Breast epithelium (tissue), 4 donors: ENCODE measurements at regions not wholly inside any gene's neighbourhood (a gene's known extent, or its start where the extent isn't known, plus 50 kb on each side); places are given as distances from the start of the nearest gene placed in this dataset.

Source experiments
- DNase-seq, 2 donors: peaks; one replicate each; pipeline ENCODE4 v3.0.0-alpha.2; 2019; ENCODE audit warnings: low spot score in 2 of 2
- H3K27ac ChIP-seq, 2 donors: fragments of 200-600 bp; sonication (generic) in 1 of 2; one replicate each; pipeline ENCODE4 v1.5.1; 2016 to 2019; ENCODE audit warnings: mild to moderate bottlenecking in 1 of 2
- H3K27me3 ChIP-seq, 2 donors: fragments of 200-600 bp; sonication (generic) in 1 of 2; one replicate each; pipeline versions ENCODE4 v1.5.1 to v1.6.0; 2017 to 2019; ENCODE audit warnings: control low read depth in 1 of 2, mild to moderate bottlenecking in 1 of 2
- H3K36me3 ChIP-seq: fragments of 200-600 bp; one replicate; pipeline ENCODE4 v1.5.1; 2019
- H3K4me1 ChIP-seq, 2 donors: fragments of 200-600 bp; sonication (generic); one replicate each; pipeline ENCODE4 v1.5.1; 2016 to 2019; ENCODE audit warnings: control low read depth in 1 of 2
- H3K4me3 ChIP-seq, 3 donors: fragments of 200-600 bp; sonication (generic); 1 replicate in 2 of 3; 2 replicates in 1 of 3; pipeline ENCODE4 v1.5.1; 2016 to 2019; ENCODE audit warnings: mild to moderate bottlenecking in 3 of 3, moderate library complexity in 2 of 3
- H3K9me3 ChIP-seq, 2 donors: fragments of 200-600 bp; sonication (generic) in 1 of 2; one replicate each; pipeline ENCODE4 v1.5.1; 2016 to 2019; ENCODE audit warnings: control low read depth in 1 of 2
- CTCF ChIP-seq, 3 donors: fragments of 450-650 bp; IDR thresholded peaks; one replicate each; pipeline ENCODE4 v1.5.1; 2016 to 2017; ENCODE audit warnings: antibody characterized with exemption in 3 of 3, mild to moderate bottlenecking in 3 of 3, moderate library complexity in 3 of 3
- POLR2A ChIP-seq: fragments of 450-650 bp; IDR thresholded peaks from one replicate; pipeline ENCODE4 v1.6.1; 2016; ENCODE audit warnings: antibody characterized with exemption, mild to moderate bottlenecking, moderate library complexity
- POLR2AphosphoS5 ChIP-seq, 3 donors: sonication (generic); formaldehyde crosslinking; IDR thresholded peaks; one replicate each; pipeline ENCODE4 v1.6.1; 2017; ENCODE audit warnings: antibody characterized with exemption in 3 of 3
- intact Hi-C: fragments of 100-400 bp; cut with DNase I; formaldehyde crosslinking; loops from one replicate; pipeline ENCODE4 v1.15.1; 2023; ENCODE audit warnings: low total_unique reads

DNA sequence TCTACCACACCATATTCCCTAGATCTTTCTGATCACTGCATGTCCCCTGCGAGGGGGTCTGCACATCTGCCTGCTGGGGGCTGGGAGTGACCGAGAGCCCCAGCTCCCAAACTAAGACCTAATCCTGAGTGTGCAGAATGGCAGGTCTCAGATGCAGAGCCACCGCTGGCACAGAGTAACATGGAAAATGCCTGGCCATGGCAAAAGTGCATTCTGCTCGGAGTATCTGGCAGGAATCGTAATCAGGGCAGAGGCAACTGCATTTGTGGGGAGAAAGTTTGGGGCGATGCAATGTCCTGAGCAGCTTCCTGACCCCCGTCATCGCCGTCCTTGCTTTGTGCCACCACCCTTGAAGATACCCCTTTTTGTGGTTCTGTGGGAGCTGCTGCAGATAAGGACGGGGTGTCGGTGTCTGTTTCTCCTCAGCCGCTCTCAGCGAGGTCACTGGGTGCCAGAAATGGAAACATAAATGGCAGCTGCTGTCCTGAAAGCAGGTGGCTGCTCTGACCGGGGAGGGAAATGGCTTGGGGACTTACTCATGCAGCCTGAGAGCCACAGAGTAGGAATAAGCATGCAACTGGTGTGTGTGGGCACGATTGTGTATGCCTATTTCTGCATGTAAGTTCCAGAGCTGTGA is 157.9 kb downstream of the LY86 start:
- no peaks in the 10 kb centered on the region for H3K27me3 ChIP-seq
- intact Hi-C loops: no loop called here
- TF ChIP-seq CTCF (IDR thresholded peaks at IDR 0.05) (no peak), POLR2A (no peak), POLR2AphosphoS5 (IDR thresholded peaks at IDR 0.05) (no peak)
- no peak for DNase-seq
- H3K36me3 ChIP-seq: no peaks in the 10 kb centered on the region
- H3K27ac ChIP-seq: no peak overlapping the region
- no peak overlapping the region for H3K4me3 ChIP-seq
- H3K4me1 ChIP-seq: peaks cover 5 to 14% of the 10 kb centered on the region in 2 donors
- no peaks in the 10 kb centered on the region for H3K9me3 ChIP-seq

GRCh38 chr6:6746970-6747338 is 158.4 kb downstream of the LY86 start:
- intact Hi-C loops: no loop called here
- Histone ChIP-seq H3K27me3 (no peaks in the 10 kb centered on the region), H3K9me3 (no peaks in the 10 kb centered on the region), H3K4me1 (peaks cover 5 to 14% of the 10 kb centered on the region in 2 donors), H3K27ac (no peak overlapping the region), H3K36me3 (no peaks in the 10 kb centered on the region), H3K4me3 (no peak overlapping the region)
- TF ChIP-seq POLR2A: no peak
- TF ChIP-seq POLR2AphosphoS5 (IDR thresholded peaks at IDR 0.05): no peak
- no peak for TF ChIP-seq CTCF (IDR thresholded peaks at IDR 0.05)
- no peak for DNase-seq

DNA sequence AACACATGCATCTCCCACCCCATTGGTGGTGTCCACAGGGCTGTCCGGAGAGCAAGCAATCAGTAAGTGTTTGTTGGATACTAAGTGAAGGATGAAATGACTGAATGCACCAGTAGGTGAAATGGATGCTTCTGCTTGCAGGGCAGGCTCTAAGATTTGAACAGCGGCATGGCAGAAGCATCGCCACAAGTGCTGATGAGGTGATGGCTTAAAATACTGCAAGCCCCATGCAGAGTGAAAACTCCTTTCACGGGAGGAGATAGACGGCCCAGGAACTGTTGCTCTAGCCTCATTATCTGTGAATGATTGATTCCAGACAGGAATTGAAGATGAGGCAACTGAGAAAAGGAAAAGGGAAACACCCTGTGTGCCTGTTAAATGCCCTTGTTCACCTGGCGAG is 158.9 kb downstream of the LY86 start:
- Histone ChIP-seq H3K27ac (no peak overlapping the region), H3K36me3 (no peaks in the 10 kb centered on the region), H3K27me3 (no peaks in the 10 kb centered on the region), H3K9me3 (no peaks in the 10 kb centered on the region), H3K4me3 (no peak overlapping the region), H3K4me1 (peaks cover 5 to 14% of the 10 kb centered on the region in 2 donors)
- intact Hi-C loops: no loop called here
- no peak for DNase-seq
- TF ChIP-seq POLR2A: no peak
- no peak for TF ChIP-seq CTCF (IDR thresholded peaks at IDR 0.05)
- TF ChIP-seq POLR2AphosphoS5 (IDR thresholded peaks at IDR 0.05): no peak

DNA sequence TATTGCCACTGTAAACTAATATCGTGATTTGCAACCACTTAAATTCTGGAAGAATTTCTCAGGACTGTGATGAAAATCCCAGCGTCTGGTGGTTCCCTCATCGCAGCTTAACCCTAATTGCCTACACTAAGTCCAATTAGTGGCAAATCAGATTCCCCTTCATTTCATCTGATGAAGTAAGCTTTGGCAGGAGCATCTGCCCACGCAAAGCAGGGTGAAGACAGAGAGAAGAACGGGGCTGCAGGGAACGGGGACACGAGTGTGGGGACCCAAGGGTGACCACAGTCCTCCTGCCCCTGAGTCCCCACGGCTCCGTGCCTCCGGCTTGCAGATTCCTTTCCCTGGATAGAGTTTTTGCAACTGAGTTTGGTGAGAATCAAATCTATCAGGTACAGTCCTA is 159.5 kb downstream of the LY86 start:
- intact Hi-C loops: no loop called here
- Histone ChIP-seq H3K9me3 (no peaks in the 10 kb centered on the region), H3K36me3 (no peaks in the 10 kb centered on the region), H3K27me3 (no peaks in the 10 kb centered on the region), H3K4me1 (peaks cover 5 to 14% of the 10 kb centered on the region in 2 donors), H3K4me3 (no peak overlapping the region), H3K27ac (peak overlapping the region in 1 of 2 donors; percentile 85)
- no peak for TF ChIP-seq POLR2AphosphoS5 (IDR thresholded peaks at IDR 0.05)
- TF ChIP-seq CTCF (IDR thresholded peaks at IDR 0.05): no peak
- TF ChIP-seq POLR2A: no peak
- DNase-seq: no peak

DNA sequence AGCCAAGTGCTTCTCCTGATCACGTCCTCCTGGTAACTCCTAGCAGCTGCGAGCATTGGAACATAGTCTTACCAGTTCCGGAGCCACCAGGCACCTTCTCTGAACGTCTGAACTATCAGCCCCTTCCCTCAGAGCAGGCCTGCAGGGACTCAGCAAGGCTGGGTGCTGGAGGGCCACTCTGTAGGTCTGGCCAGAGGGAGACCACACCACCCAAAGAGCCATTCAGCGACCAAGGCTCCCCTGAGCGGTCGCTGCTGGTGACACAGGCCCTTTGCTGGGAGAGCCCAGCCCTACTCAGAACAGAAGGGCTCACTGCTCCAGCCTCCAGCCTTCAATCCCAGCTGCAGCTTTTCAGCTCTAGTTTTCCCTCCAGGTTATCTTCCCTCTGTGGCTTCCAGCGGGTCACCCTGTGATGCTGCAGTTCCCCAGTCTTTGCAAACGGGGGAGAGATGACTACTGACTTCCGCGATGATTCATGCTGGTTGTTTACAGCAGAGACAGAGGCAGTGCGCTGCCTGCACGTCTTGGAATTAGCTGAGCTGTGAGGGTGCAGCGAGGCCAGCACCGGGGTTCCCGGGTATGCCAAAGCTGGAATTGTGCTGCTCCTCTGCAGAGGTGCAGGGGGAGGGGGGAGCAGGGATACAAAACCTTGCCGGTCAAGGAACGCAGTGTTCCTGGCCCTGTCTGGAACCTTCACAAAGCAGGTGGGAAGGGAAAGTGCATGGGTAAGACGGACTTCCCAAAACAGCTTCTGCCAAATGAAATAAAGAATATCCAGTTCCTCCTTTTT is 161.4 kb downstream of the LY86 start:
- Histone ChIP-seq H3K4me3 (no peak overlapping the region), H3K9me3 (no peaks in the 10 kb centered on the region), H3K36me3 (no peaks in the 10 kb centered on the region), H3K27me3 (no peaks in the 10 kb centered on the region), H3K27ac (peak overlapping the region; percentile 85), H3K4me1 (peaks cover 5 to 14% of the 10 kb centered on the region in 2 donors)
- intact Hi-C loops: no loop called here
- peak in 1 of 3 donors; percentile 42 for TF ChIP-seq POLR2AphosphoS5 (IDR thresholded peaks at IDR 0.05)
- no peak for TF ChIP-seq CTCF (IDR thresholded peaks at IDR 0.05)
- peak; percentile 63 to 67 for DNase-seq
